ENCODE measurements at regions not wholly inside any gene's neighbourhood (a gene's known extent, or its start where the extent isn't known, plus 50 kb on each side); places are given as distances from the start of the nearest gene placed in this dataset.

GRCh38 chr21:16838331-16838730 lies 674.5 kb upstream of the CXADR start:
- no peak for TF ChIP-seq EZH2phosphoT487 (IDR thresholded peaks at IDR 0.05; ENCODE audit: insufficient read depth, low read depth)
- TF ChIP-seq EZH2 (IDR thresholded peaks at IDR 0.05; ENCODE audit: insufficient read depth, poor library complexity, severe bottlenecking) = no peak

Measured in GM23248 (cell line).